HepG2 (cell line): ENCODE measurements at regions not wholly inside any gene's neighbourhood (a gene's known extent, or its start where the extent isn't known, plus 50 kb on each side); places are given as distances from the start of the nearest gene placed in this dataset.

Experiments used
- AKNA ChIP-seq: sonication (generic); formaldehyde crosslinking; IDR thresholded peaks from 2 replicates; pipeline ENCODE4 v1.4.0; 2020; ENCODE audit warnings: missing genetic modification reagents, borderline replicate concordance
- CEBPB ChIP-seq: IDR thresholded peaks from 2 replicates; pipeline ENCODE4 v1.6.1; 2011; ENCODE audit warnings: low read depth, low read length, improper control_type of control experiment, borderline replicate concordance
- EP300 ChIP-seq, 3 experiments: sonication (generic) in 1 of 3; formaldehyde crosslinking in 1 of 3; IDR thresholded peaks; 2 replicates each; pipeline versions ENCODE4 v1.5.1 to v1.6.1; 2011 to 2020; ENCODE audit warnings: low read depth in 2 of 3, low read length in 2 of 3, borderline replicate concordance in 1 of 3, improper control_type of control experiment in 1 of 3, mild to moderate bottlenecking in 1 of 3, missing genetic modification reagents in 1 of 3, moderate library complexity in 1 of 3
- FOSL2 ChIP-seq: sonication (generic); formaldehyde crosslinking; IDR thresholded peaks from 2 replicates; pipeline ENCODE4 v1.4.0; 2020; ENCODE audit warnings: missing genetic modification reagents
- FOXK2 ChIP-seq: fragments of 450-650 bp; IDR thresholded peaks from 2 replicates; pipeline ENCODE4 v1.6.1; 2016
- HDAC1 ChIP-seq: sonication (generic); formaldehyde crosslinking; IDR thresholded peaks from 2 replicates; pipeline ENCODE4 v1.5.1; 2020; ENCODE audit warnings: mild to moderate bottlenecking, missing genetic modification reagents
- HES4 ChIP-seq: sonication (generic); formaldehyde crosslinking; IDR thresholded peaks from 2 replicates; pipeline ENCODE4 v1.9.0; 2021; ENCODE audit warnings: mild to moderate bottlenecking, missing genetic modification reagents, borderline replicate concordance
- HOXA5 ChIP-seq: sonication (generic); formaldehyde crosslinking; IDR thresholded peaks from 2 replicates; pipeline ENCODE4 v1.4.0; 2020; ENCODE audit warnings: missing genetic modification reagents
- KDM2A ChIP-seq: sonication (generic); formaldehyde crosslinking; IDR thresholded peaks from 2 replicates; pipeline ENCODE4 v1.4.0; 2020; ENCODE audit warnings: low read depth, missing genetic modification reagents, borderline replicate concordance
- RCOR2 ChIP-seq: IDR thresholded peaks from 2 replicates; pipeline ENCODE4 v1.6.1; 2016; ENCODE audit warnings: missing biosample characterization, missing genetic modification reagents
- RFXANK ChIP-seq: IDR thresholded peaks from 2 replicates; pipeline ENCODE4 v1.6.1; 2016
- TBL1XR1 ChIP-seq: fragments of 150-350 bp; IDR thresholded peaks from 2 replicates; pipeline ENCODE4 v1.6.1; 2014; ENCODE audit warnings: borderline replicate concordance, low read length; ENCODE audit not compliant: partially characterized antibody
- TBX2 ChIP-seq: sonication (generic); formaldehyde crosslinking; IDR thresholded peaks from 2 replicates; pipeline ENCODE4 v1.5.0; 2020; ENCODE audit warnings: missing genetic modification reagents, mild to moderate bottlenecking, borderline replicate concordance
- ZBTB7A ChIP-seq: sonication (generic); formaldehyde crosslinking; IDR thresholded peaks from 2 replicates; pipeline ENCODE4 v1.8.0; 2022; ENCODE audit warnings: mild to moderate bottlenecking, missing genetic modification reagents
- ZMYM4 ChIP-seq: sonication (generic); formaldehyde crosslinking; IDR thresholded peaks from 2 replicates; pipeline ENCODE4 v1.8.1; 2023; ENCODE audit warnings: mild to moderate bottlenecking, missing genetic modification reagents
- ZNF124 ChIP-seq: sonication (generic); formaldehyde crosslinking; IDR thresholded peaks from 2 replicates; pipeline ENCODE4 v1.4.0; 2020; ENCODE audit warnings: missing genetic modification reagents
- ZNF251 ChIP-seq: sonication (generic); formaldehyde crosslinking; IDR thresholded peaks from 2 replicates; pipeline ENCODE4 v1.9.0; 2021; ENCODE audit warnings: mild to moderate bottlenecking, missing genetic modification reagents
- ZNF343 ChIP-seq: sonication (generic); formaldehyde crosslinking; IDR thresholded peaks from 2 replicates; pipeline ENCODE4 v1.4.0; 2020; ENCODE audit warnings: mild to moderate bottlenecking, missing genetic modification reagents
- ZNF761 ChIP-seq: sonication (generic); formaldehyde crosslinking; conservative IDR thresholded peaks from 2 replicates; pipeline ENCODE4 v1.4.0; 2020; ENCODE audit warnings: mild to moderate bottlenecking, missing genetic modification reagents
- ZSCAN31 ChIP-seq: sonication (generic); formaldehyde crosslinking; IDR thresholded peaks from 2 replicates; pipeline ENCODE4 v1.5.0; 2020; ENCODE audit warnings: low read depth, mild to moderate bottlenecking, missing genetic modification reagents
- TF ChIP-seq, protein P1 (sequence below): sonication (generic); formaldehyde crosslinking; IDR thresholded peaks from 2 replicates; pipeline ENCODE4 v1.9.0; 2022; ENCODE audit warnings: low read depth, missing genetic modification reagents

GRCh38 chr6:6712449-6713403, 124.2 kb downstream of the LY86 start (continued):
- TF ChIP-seq AKNA (CRISPR knock-in tag): no peak
- TF ChIP-seq HOXA5 (CRISPR knock-in tag): peak; percentile 98
- TF ChIP-seq RCOR2 (CRISPR knock-in tag): no peak
- peak; percentile 33; the same call in 1 of the 2 replicates for TF ChIP-seq FOSL2 (CRISPR knock-in tag)
- TF ChIP-seq RFXANK: no peak
- TF ChIP-seq ZNF761 (CRISPR knock-in tag): no peak
- no peak for TF ChIP-seq FOXK2
- TF ChIP-seq, protein P1, sequence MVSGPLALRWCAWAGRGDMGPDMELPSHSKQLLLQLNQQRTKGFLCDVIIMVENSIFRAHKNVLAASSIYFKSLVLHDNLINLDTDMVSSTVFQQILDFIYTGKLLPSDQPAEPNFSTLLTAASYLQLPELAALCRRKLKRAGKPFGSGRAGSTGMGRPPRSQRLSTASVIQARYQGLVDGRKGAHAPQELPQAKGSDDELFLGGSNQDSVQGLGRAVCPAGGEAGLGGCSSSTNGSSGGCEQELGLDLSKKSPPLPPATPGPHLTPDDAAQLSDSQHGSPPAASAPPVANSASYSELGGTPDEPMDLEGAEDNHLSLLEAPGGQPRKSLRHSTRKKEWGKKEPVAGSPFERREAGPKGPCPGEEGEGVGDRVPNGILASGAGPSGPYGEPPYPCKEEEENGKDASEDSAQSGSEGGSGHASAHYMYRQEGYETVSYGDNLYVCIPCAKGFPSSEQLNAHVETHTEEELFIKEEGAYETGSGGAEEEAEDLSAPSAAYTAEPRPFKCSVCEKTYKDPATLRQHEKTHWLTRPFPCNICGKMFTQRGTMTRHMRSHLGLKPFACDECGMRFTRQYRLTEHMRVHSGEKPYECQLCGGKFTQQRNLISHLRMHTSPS (CRISPR knock-in tag): peak; percentile 53; the same call in 1 of the 2 replicates
- TF ChIP-seq TBL1XR1: peak; percentile 17
- TF ChIP-seq KDM2A (CRISPR knock-in tag): no peak; the same call in 1 of the 2 replicates
- TF ChIP-seq ZMYM4 (CRISPR knock-in tag): peak; percentile 46; the same call in 1 of the 2 replicates
- no peak for TF ChIP-seq ZNF124 (CRISPR knock-in tag)
- TF ChIP-seq ZNF343 (CRISPR knock-in tag): 0 out of 2 replicates have a peak, but pooled peaks have one; percentile 37
- peak in 1 of 2 experiments; percentile 57; a peak in 2 of 4 replicates for TF ChIP-seq EP300 (IDR thresholded peaks at IDR 0.05; ENCODE audit: low read depth in 2 of 2, low read length in 2 of 2)
- TF ChIP-seq EP300 (CRISPR knock-in tag; IDR thresholded peaks at IDR 0.05; ENCODE audit: borderline replicate concordance): no peak
- no peak for TF ChIP-seq ZNF251
- 0 out of 2 replicates have a peak, but pooled peaks have one; percentile 20 for TF ChIP-seq ZSCAN31 (CRISPR knock-in tag)
- 0 out of 2 replicates have a peak, but pooled peaks have one; percentile 25 for TF ChIP-seq ZBTB7A
- 0 out of 2 replicates have a peak, but pooled peaks have one; percentile 27 for TF ChIP-seq HDAC1 (CRISPR knock-in tag)
- TF ChIP-seq TBX2 (CRISPR knock-in tag): peak; percentile 37; the same call in 1 of the 2 replicates
- TF ChIP-seq CEBPB: peak; percentile 50; the same call in 1 of the 2 replicates
- TF ChIP-seq HES4: peak; percentile 44; the same call in 1 of the 2 replicates
